ENCODE measurements at regions not wholly inside any gene's neighbourhood (a gene's known extent, or its start where the extent isn't known, plus 50 kb on each side); places are given as distances from the start of the nearest gene placed in this dataset.

DNA sequence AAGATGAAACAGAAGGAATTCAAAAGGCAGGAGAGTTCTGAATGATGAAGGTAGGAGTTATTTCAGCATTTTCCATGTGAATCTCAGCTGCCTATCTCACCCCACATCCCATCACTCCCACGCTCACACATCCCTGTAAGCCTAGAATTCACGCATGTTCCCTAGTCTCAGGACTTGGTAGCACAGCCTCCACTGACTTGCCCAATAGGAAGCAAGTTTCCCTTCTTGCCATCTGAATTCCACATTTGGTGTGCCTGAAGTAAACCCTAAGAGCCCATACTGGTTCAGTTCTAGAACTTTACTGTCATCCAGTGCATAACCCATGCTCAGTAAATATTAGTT, 56.6 kb downstream of the STYXL2 start:
- TF ChIP-seq, protein P1, sequence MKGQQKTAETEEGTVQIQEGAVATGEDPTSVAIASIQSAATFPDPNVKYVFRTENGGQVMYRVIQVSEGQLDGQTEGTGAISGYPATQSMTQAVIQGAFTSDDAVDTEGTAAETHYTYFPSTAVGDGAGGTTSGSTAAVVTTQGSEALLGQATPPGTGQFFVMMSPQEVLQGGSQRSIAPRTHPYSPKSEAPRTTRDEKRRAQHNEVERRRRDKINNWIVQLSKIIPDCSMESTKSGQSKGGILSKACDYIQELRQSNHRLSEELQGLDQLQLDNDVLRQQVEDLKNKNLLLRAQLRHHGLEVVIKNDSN (IDR thresholded peaks at IDR 0.05; ENCODE audit: borderline replicate concordance, low read depth), result no peak
- TF ChIP-seq FOSL2 (IDR thresholded peaks at IDR 0.05; ENCODE audit: borderline replicate concordance, low read depth), result no peak
- TF ChIP-seq, protein P2, sequence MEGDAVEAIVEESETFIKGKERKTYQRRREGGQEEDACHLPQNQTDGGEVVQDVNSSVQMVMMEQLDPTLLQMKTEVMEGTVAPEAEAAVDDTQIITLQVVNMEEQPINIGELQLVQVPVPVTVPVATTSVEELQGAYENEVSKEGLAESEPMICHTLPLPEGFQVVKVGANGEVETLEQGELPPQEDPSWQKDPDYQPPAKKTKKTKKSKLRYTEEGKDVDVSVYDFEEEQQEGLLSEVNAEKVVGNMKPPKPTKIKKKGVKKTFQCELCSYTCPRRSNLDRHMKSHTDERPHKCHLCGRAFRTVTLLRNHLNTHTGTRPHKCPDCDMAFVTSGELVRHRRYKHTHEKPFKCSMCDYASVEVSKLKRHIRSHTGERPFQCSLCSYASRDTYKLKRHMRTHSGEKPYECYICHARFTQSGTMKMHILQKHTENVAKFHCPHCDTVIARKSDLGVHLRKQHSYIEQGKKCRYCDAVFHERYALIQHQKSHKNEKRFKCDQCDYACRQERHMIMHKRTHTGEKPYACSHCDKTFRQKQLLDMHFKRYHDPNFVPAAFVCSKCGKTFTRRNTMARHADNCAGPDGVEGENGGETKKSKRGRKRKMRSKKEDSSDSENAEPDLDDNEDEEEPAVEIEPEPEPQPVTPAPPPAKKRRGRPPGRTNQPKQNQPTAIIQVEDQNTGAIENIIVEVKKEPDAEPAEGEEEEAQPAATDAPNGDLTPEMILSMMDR (IDR thresholded peaks at IDR 0.05), result no peak
- TF ChIP-seq EP300 (IDR thresholded peaks at IDR 0.05; ENCODE audit: borderline replicate concordance in 1 of 2, low read depth in 1 of 2, low read length in 1 of 2), result no peak
- no peak for TF ChIP-seq GATA2 (CRISPR knock-in tag; IDR thresholded peaks at IDR 0.05)

All from SK-N-SH (cell line).